Trophoblast cell (in vitro differentiated cells and primary cell): ENCODE measurements at regions not wholly inside any gene's neighbourhood (a gene's known extent, or its start where the extent isn't known, plus 50 kb on each side); places are given as distances from the start of the nearest gene placed in this dataset.
"Not testable (repeated sequence)": the region's sequence is repeated elsewhere in the genome, so short reads cannot be mapped to it uniquely, and the experiment has no call there.

ENCODE experiments used
- DNase-seq, 2 donors: peaks; one replicate each; pipeline ENCODE4 v3.0.0-alpha.2; 2016
- H2AFZ ChIP-seq: 2 replicates; pipeline ENCODE4 v1.6.1; 2013; ENCODE audit warnings: low read length, moderate library complexity, mild to moderate bottlenecking; ENCODE audit not compliant: insufficient read depth, poor library complexity
- H2AK5ac ChIP-seq: 2 replicates; pipeline ENCODE4 v1.6.1; 2013; ENCODE audit warnings: mild to moderate bottlenecking, low read length
- H2BK120ac ChIP-seq: 2 replicates; pipeline ENCODE4 v1.6.1; 2013; ENCODE audit warnings: low read length, mild to moderate bottlenecking, moderate library complexity; ENCODE audit not compliant: insufficient read depth, poor library complexity
- H2BK12ac ChIP-seq: 2 replicates; pipeline ENCODE4 v1.6.1; 2013; ENCODE audit warnings: mild to moderate bottlenecking, low read length, moderate library complexity
- H2BK5ac ChIP-seq: 2 replicates; pipeline ENCODE4 v1.6.1; 2013; ENCODE audit warnings: low read length, low read depth, moderate library complexity, mild to moderate bottlenecking; ENCODE audit not compliant: poor library complexity
- H3K14ac ChIP-seq: 2 replicates; pipeline ENCODE4 v1.6.1; 2013; ENCODE audit warnings: mild to moderate bottlenecking, low read length
- H3K18ac ChIP-seq: 2 replicates; pipeline ENCODE4 v1.6.1; 2013; ENCODE audit warnings: mild to moderate bottlenecking, low read length
- H3K23ac ChIP-seq: 2 replicates; pipeline ENCODE4 v1.6.1; 2013; ENCODE audit warnings: low read length
- H3K27ac ChIP-seq: 2 replicates; pipeline ENCODE4 v1.5.1; 2013; ENCODE audit warnings: low read depth, mild to moderate bottlenecking, inconsistent platforms, low read length, moderate library complexity
- H3K27me3 ChIP-seq: 2 replicates; pipeline ENCODE4 v1.6.1; 2013; ENCODE audit warnings: inconsistent platforms, mild to moderate bottlenecking, low read length, moderate library complexity; ENCODE audit not compliant: insufficient read depth
- H3K36me3 ChIP-seq, 2 experiments: 1 replicate in 1 of 2; 2 replicates in 1 of 2; pipeline ENCODE4 v1.6.1; 2013; ENCODE audit warnings: low read length in 2 of 2, mild to moderate bottlenecking in 2 of 2, moderate library complexity in 1 of 2; ENCODE audit not compliant: insufficient read depth in 2 of 2, control insufficient read depth in 1 of 2
- H3K4ac ChIP-seq: 2 replicates; pipeline ENCODE4 v1.6.1; 2013; ENCODE audit warnings: low read depth, mild to moderate bottlenecking, low read length, moderate library complexity
- H3K4me1 ChIP-seq, 2 experiments: 1 replicate in 1 of 2; 2 replicates in 1 of 2; pipeline ENCODE4 v1.6.1; 2013; ENCODE audit warnings: low read length in 2 of 2, mild to moderate bottlenecking in 2 of 2, moderate library complexity in 1 of 2; ENCODE audit not compliant: insufficient read depth in 2 of 2, control insufficient read depth in 1 of 2
- H3K4me2 ChIP-seq: 2 replicates; pipeline ENCODE4 v1.6.1; 2013; ENCODE audit warnings: inconsistent platforms, mild to moderate bottlenecking, low read length, moderate library complexity
- H3K4me3 ChIP-seq: 2 replicates; pipeline ENCODE4 v1.5.1; 2013; ENCODE audit warnings: mild to moderate bottlenecking, low read depth, low read length, inconsistent platforms
- H3K79me1 ChIP-seq: one replicate; pipeline ENCODE4 v1.6.1; 2013; ENCODE audit warnings: low read length
- H3K79me2 ChIP-seq: 2 replicates; pipeline ENCODE4 v1.6.1; 2013; ENCODE audit warnings: low read length, mild to moderate bottlenecking; ENCODE audit not compliant: control insufficient read depth, insufficient read depth, poor library complexity
- H3K9ac ChIP-seq: 2 replicates; pipeline ENCODE4 v1.6.1; 2013; ENCODE audit warnings: mild to moderate bottlenecking, low read length
- H3K9me3 ChIP-seq: 2 replicates; pipeline ENCODE4 v1.6.1; 2013; ENCODE audit warnings: low read depth, mild to moderate bottlenecking, control low read depth, inconsistent platforms, low read length; ENCODE audit not compliant: insufficient read depth
- H4K12ac ChIP-seq: 2 replicates; pipeline ENCODE4 v1.6.1; 2013; ENCODE audit warnings: low read depth, mild to moderate bottlenecking, low read length, moderate library complexity
- H4K8ac ChIP-seq: 2 replicates; pipeline ENCODE4 v1.6.1; 2013; ENCODE audit warnings: low read depth, mild to moderate bottlenecking, low read length, moderate library complexity
- H4K91ac ChIP-seq: one replicate; pipeline ENCODE4 v1.6.1; 2013; ENCODE audit warnings: low read depth, mild to moderate bottlenecking, low read length, moderate library complexity
- WGBS: extraction: QIAGEN DNeasy Blood & Tissue Kit; methylation state at CpG from one replicate; pipeline ENCODE4 v1.1.7; 2013; ENCODE audit warnings: missing lambda C conversion rate; ENCODE audit not compliant: insufficient read length, insufficient coverage; ENCODE audit errors: extremely low coverage; 5-methylcytosine and 5-hydroxymethylcytosine counted together

- Histone ChIP-seq H3K4ac (no peak overlapping the region), H3K79me1 (no peaks in the 10 kb centered on the region), H3K27me3 (no peaks in the 10 kb centered on the region), H4K91ac (no peak overlapping the region), H2BK5ac (no peak overlapping the region), H3K9me3 (no peaks in the 10 kb centered on the region), H3K36me3 (no peaks in the 10 kb centered on the region), H3K4me1 (no peaks in the 10 kb centered on the region), H3K4me3 (no peak overlapping the region), H2BK120ac (no peak overlapping the region), H3K18ac (no peak overlapping the region), H2AK5ac (no peak overlapping the region), H3K4me2 (no peak overlapping the region), H3K9ac (no peak overlapping the region), H2BK12ac (no peak overlapping the region), H2AFZ (no peak overlapping the region), H3K79me2 (no peaks in the 10 kb centered on the region), H4K12ac (no peak overlapping the region), H4K8ac (no peak overlapping the region), H3K14ac (no peak overlapping the region), H3K23ac (no peak overlapping the region), H3K27ac (no peak overlapping the region)
- WGBS: no CpG with 5 or more reads among the region's 2 CpGs
- DNase-seq: no peak
These were observed 137.9 kb downstream of the MINAR1 start for GRCh38 chr15:79570004-79570403.

- H3K4me3 ChIP-seq: no peak overlapping the region
- H3K9ac ChIP-seq: no peak overlapping the region
- H3K36me3 ChIP-seq: no peaks in the 10 kb centered on the region
- H3K9me3 ChIP-seq: no peaks in the 10 kb centered on the region
- H3K18ac ChIP-seq: no peak overlapping the region
- no peak overlapping the region for H2BK12ac ChIP-seq
- H2AFZ ChIP-seq: no peak overlapping the region
- H3K4me1 ChIP-seq: no peaks in the 10 kb centered on the region
- no peaks in the 10 kb centered on the region for H3K79me1 ChIP-seq
- H2AK5ac ChIP-seq: no peak overlapping the region
- H4K12ac ChIP-seq: no peak overlapping the region
- H2BK5ac ChIP-seq: no peak overlapping the region
- no peak overlapping the region for H3K14ac ChIP-seq
- no peak overlapping the region for H3K4ac ChIP-seq
- no peak overlapping the region for H4K8ac ChIP-seq
- no CpG with 5 or more reads among the region's 6 CpGs for WGBS
- H2BK120ac ChIP-seq: no peak overlapping the region
- H3K27ac ChIP-seq: no peak overlapping the region
- H3K27me3 ChIP-seq: no peaks in the 10 kb centered on the region
- DNase-seq: no peak
- H3K23ac ChIP-seq: no peak overlapping the region
- H4K91ac ChIP-seq: no peak overlapping the region
- H3K79me2 ChIP-seq: no peaks in the 10 kb centered on the region
- H3K4me2 ChIP-seq: no peak overlapping the region
These were observed 140.7 kb downstream of the MINAR1 start for GRCh38 chr15:79572691-79573404.

GRCh38 chr15:79574431-79575273 lies 142.5 kb downstream of the MINAR1 start:
- not testable (repeated sequence) for H3K23ac ChIP-seq, H3K9me3 ChIP-seq

GRCh38 chr15:79582650-79583049 lies 150.5 kb downstream of the MINAR1 start:
- no peaks in the 10 kb centered on the region for H3K79me2 ChIP-seq
- no peak for DNase-seq
- no peak overlapping the region for H3K23ac ChIP-seq
- H3K4ac ChIP-seq: no peak overlapping the region
- no peak overlapping the region for H2AFZ ChIP-seq
- H4K8ac ChIP-seq: no peak overlapping the region
- H3K4me2 ChIP-seq: no peak overlapping the region
- H2BK120ac ChIP-seq: no peak overlapping the region
- no peak overlapping the region for H3K9ac ChIP-seq
- no peaks in the 10 kb centered on the region for H3K79me1 ChIP-seq
- H3K36me3 ChIP-seq: no peaks in the 10 kb centered on the region
- no peak overlapping the region for H2BK5ac ChIP-seq
- no peak overlapping the region for H4K12ac ChIP-seq
- no peak overlapping the region for H3K27ac ChIP-seq
- H3K27me3 ChIP-seq: no peaks in the 10 kb centered on the region
- no peaks in the 10 kb centered on the region for H3K9me3 ChIP-seq
- H2BK12ac ChIP-seq: no peak overlapping the region
- no peak overlapping the region for H3K18ac ChIP-seq
- H3K4me1 ChIP-seq: no peaks in the 10 kb centered on the region
- no peak overlapping the region for H4K91ac ChIP-seq
- no peak overlapping the region for H3K14ac ChIP-seq
- H2AK5ac ChIP-seq: no peak overlapping the region
- H3K4me3 ChIP-seq: no peak overlapping the region

More at GRCh38 chr15:79574431-79575273, 142.5 kb downstream of the MINAR1 start:
- not testable (repeated sequence) for H3K14ac ChIP-seq, H3K9ac ChIP-seq, H2BK12ac ChIP-seq, H3K4me1 ChIP-seq, H4K12ac ChIP-seq, DNase-seq, H4K91ac ChIP-seq, H4K8ac ChIP-seq, H3K36me3 ChIP-seq, H2BK120ac ChIP-seq, H3K4me3 ChIP-seq, H3K4me2 ChIP-seq, H3K27me3 ChIP-seq, H3K18ac ChIP-seq, H2AFZ ChIP-seq, H2BK5ac ChIP-seq, H3K4ac ChIP-seq, H2AK5ac ChIP-seq, H3K27ac ChIP-seq, H3K79me1 ChIP-seq, H3K79me2 ChIP-seq
- no CpG with 5 or more reads among the region's 2 CpGs for WGBS
